ENCODE measurements at regions not wholly inside any gene's neighbourhood (a gene's known extent, or its start where the extent isn't known, plus 50 kb on each side); places are given as distances from the start of the nearest gene placed in this dataset.

DNA sequence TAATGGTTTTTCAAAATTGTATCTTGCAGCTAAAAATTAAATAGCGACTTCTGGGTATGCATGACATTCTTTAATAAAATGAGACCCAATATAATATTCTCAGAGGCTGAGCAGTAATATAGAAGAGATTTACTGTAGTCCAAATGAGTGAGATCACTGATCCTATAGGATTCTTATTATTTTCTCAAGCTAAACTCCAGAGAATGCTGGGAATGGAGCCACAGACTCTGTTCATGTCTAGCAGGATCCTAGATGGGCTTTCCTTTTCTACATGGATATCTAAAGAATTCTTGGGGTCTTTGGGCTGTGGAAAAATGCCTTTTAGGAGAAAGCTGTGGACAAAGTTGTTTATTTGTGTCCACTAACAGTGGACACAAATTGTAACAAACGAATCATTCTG, 150.7 kb upstream of the ZNF644 start:
- Histone ChIP-seq H3K4me1 (replicated peaks in 1 of 2; ENCODE audit: control insufficient read depth in 2 of 2, insufficient read depth in 2 of 2, low read length in 2 of 2) (no peaks in the 10 kb centered on the region), H3K9me1 (ENCODE audit: control insufficient read depth, insufficient read depth, low read length) (no peaks in the 10 kb centered on the region), H2AFZ (ENCODE audit: low read depth, low read length) (no peak overlapping the region), H3K4me2 (ENCODE audit: insufficient read depth, low read length) (no peak overlapping the region), H3K36me3 (ENCODE audit: control insufficient read depth, insufficient read depth, low read length) (no peaks in the 10 kb centered on the region), H3K9ac (ENCODE audit: insufficient read depth in 1 of 2, low read depth in 2 of 2, low read length in 2 of 2) (no peak overlapping the region), H4K20me1 (replicated peaks; ENCODE audit: control insufficient read depth, insufficient read depth, low read length) (no peaks in the 10 kb centered on the region), H3K27me3 (ENCODE audit: control insufficient read depth in 2 of 2, insufficient read depth in 2 of 2, low read length in 2 of 2) (peaks cover 12 to 24% of the 10 kb centered on the region in 2 experiments), H3K4me3 (no peak overlapping the region), H3K27ac (ENCODE audit: extremely low read depth, low read depth, low read length) (no peak overlapping the region), H3K79me2 (ENCODE audit: control insufficient read depth, insufficient read depth, low read length) (no peaks in the 10 kb centered on the region), H3K9me3 (replicated peaks; ENCODE audit: control insufficient read depth, insufficient read depth, low read depth, low read length) (no peaks in the 10 kb centered on the region)
- intact Hi-C loops (cut with micrococcal nuclease) = no loop called here
- no peak for ATAC-seq
- TF ChIP-seq TGIF2 (CRISPR knock-in tag; IDR thresholded peaks at IDR 0.05) = no peak
- TF ChIP-seq ZFP36 (IDR thresholded peaks at IDR 0.05; ENCODE audit: low read depth, low read length, partially characterized antibody) = no peak
- TF ChIP-seq ZC3H8 (IDR thresholded peaks at IDR 0.05) = no peak
- TF ChIP-seq ZNF408 (CRISPR knock-in tag; IDR thresholded peaks at IDR 0.05; ENCODE audit: low read depth) = no peak
- TF ChIP-seq ADNP (tag; IDR thresholded peaks at IDR 0.05) = no peak
- TF ChIP-seq, protein P1, sequence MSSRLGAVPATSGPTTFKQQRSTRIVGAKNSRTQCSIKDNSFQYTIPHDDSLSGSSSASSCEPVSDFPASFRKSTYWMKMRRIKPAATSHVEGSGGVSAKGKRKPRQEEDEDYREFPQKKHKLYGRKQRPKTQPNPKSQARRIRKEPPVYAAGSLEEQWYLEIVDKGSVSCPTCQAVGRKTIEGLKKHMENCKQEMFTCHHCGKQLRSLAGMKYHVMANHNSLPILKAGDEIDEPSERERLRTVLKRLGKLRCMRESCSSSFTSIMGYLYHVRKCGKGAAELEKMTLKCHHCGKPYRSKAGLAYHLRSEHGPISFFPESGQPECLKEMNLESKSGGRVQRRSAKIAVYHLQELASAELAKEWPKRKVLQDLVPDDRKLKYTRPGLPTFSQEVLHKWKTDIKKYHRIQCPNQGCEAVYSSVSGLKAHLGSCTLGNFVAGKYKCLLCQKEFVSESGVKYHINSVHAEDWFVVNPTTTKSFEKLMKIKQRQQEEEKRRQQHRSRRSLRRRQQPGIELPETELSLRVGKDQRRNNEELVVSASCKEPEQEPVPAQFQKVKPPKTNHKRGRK (tag; IDR thresholded peaks at IDR 0.05) = no peak
- TF ChIP-seq ASH1L (IDR thresholded peaks at IDR 0.05; ENCODE audit: borderline replicate concordance, low read depth, partially characterized antibody) = no peak
- TF ChIP-seq IRF2 (CRISPR knock-in tag; IDR thresholded peaks at IDR 0.05) = no peak
- TF ChIP-seq ZNF175 (CRISPR knock-in tag; IDR thresholded peaks at IDR 0.05; ENCODE audit: low read depth) = no peak
- no peak for TF ChIP-seq ZNF3 (CRISPR knock-in tag; IDR thresholded peaks at IDR 0.05)
- no peak for TF ChIP-seq DPF2 (IDR thresholded peaks at IDR 0.05)
- TF ChIP-seq ZNF347 (CRISPR knock-in tag; IDR thresholded peaks at IDR 0.05; ENCODE audit: low read depth) = no peak
- TF ChIP-seq SOX6 (IDR thresholded peaks at IDR 0.05) = no peak
- no peak for TF ChIP-seq RBM39 (optimal IDR thresholded peaks at IDR 0.05; ENCODE audit: low read depth, low read length)
- TF ChIP-seq KLF1 (tag; IDR thresholded peaks at IDR 0.05) = no peak
- TF ChIP-seq DIDO1 (tag; IDR thresholded peaks at IDR 0.05; ENCODE audit: low read depth) = no peak
- TF ChIP-seq NFYB (IDR thresholded peaks at IDR 0.05; ENCODE audit: extremely low read depth, insufficient read length) = no peak
- TF ChIP-seq HDAC8 (tag; IDR thresholded peaks at IDR 0.05) = no peak
- no peak for TF ChIP-seq CREB5 (CRISPR knock-in tag; IDR thresholded peaks at IDR 0.05)
- ChIA-PET POLR2A (no interaction called here), CTCF (ENCODE audit: low intra/inter-chr PET ratio) (no interaction called here)
- FAIRE-seq = no peak
- BruUV-seq (replicated peaks) = no TSS peak
- DNase-seq (ENCODE audit: extremely low read depth in 1 of 4, low spot score in 3 of 4) = no peak
- in situ Hi-C loops (cut with MboI) = loop anchor here (25.0 kb wide), 1 partner anchor 765 kb away; the partner anchor contains the start of gene BRDT
- WGBS (ENCODE audit: insufficient coverage, low coverage, missing lambda C conversion rate) = 0% methylated on average over 2 of the region's 2 CpGs

Measured in K562 (cell line).